Esophagus (tissue), 2 donors: ENCODE measurements at regions not wholly inside any gene's neighbourhood (a gene's known extent, or its start where the extent isn't known, plus 50 kb on each side); places are given as distances from the start of the nearest gene placed in this dataset.
"Not testable (repeated sequence)": the region's sequence is repeated elsewhere in the genome, so short reads cannot be mapped to it uniquely, and the experiment has no call there.

ENCODE experiments used
- H3K27ac ChIP-seq, 2 donors: one replicate each; pipeline ENCODE4 v1.5.1; 2013; ENCODE audit warnings: low read depth in 2 of 2, mild to moderate bottlenecking in 2 of 2, inconsistent platforms in 1 of 2, low read length in 1 of 2, moderate library complexity in 1 of 2
- H3K27me3 ChIP-seq, 2 donors: one replicate each; pipeline ENCODE4 v1.6.1; 2013; ENCODE audit warnings: low read length in 2 of 2, control low read depth in 1 of 2, mild to moderate bottlenecking in 1 of 2; ENCODE audit not compliant: insufficient read depth in 2 of 2, control insufficient read depth in 1 of 2
- H3K36me3 ChIP-seq, 2 donors: one replicate each; pipeline ENCODE4 v1.6.1; 2013; ENCODE audit warnings: low read length in 1 of 2; ENCODE audit not compliant: control insufficient read depth in 2 of 2, insufficient read depth in 2 of 2
- H3K4me1 ChIP-seq, 2 donors: one replicate each; pipeline ENCODE4 v1.6.1; 2013; ENCODE audit warnings: low read length in 1 of 2; ENCODE audit not compliant: control insufficient read depth in 2 of 2, insufficient read depth in 2 of 2
- H3K4me3 ChIP-seq, 2 donors: one replicate each; pipeline ENCODE4 v1.5.1; 2013; ENCODE audit warnings: low read length in 2 of 2, mild to moderate bottlenecking in 2 of 2, low read depth in 1 of 2, moderate library complexity in 1 of 2
- H3K9me3 ChIP-seq, 2 donors: one replicate each; pipeline ENCODE4 v1.6.1; 2013; ENCODE audit warnings: mild to moderate bottlenecking in 2 of 2, low read depth in 1 of 2, low read length in 1 of 2, moderate library complexity in 1 of 2; ENCODE audit not compliant: control insufficient read depth in 2 of 2, insufficient read depth in 1 of 2
- WGBS, 2 donors: extraction: QIAGEN DNeasy Blood & Tissue Kit; methylation state at CpG; one replicate each; pipeline ENCODE4 v1.1.7; 2013; 5-methylcytosine and 5-hydroxymethylcytosine counted together
- donor health status: healthy with polysubstance abuse.
- donor health status: Bipolar disorder and iron deficiency.

DNA sequence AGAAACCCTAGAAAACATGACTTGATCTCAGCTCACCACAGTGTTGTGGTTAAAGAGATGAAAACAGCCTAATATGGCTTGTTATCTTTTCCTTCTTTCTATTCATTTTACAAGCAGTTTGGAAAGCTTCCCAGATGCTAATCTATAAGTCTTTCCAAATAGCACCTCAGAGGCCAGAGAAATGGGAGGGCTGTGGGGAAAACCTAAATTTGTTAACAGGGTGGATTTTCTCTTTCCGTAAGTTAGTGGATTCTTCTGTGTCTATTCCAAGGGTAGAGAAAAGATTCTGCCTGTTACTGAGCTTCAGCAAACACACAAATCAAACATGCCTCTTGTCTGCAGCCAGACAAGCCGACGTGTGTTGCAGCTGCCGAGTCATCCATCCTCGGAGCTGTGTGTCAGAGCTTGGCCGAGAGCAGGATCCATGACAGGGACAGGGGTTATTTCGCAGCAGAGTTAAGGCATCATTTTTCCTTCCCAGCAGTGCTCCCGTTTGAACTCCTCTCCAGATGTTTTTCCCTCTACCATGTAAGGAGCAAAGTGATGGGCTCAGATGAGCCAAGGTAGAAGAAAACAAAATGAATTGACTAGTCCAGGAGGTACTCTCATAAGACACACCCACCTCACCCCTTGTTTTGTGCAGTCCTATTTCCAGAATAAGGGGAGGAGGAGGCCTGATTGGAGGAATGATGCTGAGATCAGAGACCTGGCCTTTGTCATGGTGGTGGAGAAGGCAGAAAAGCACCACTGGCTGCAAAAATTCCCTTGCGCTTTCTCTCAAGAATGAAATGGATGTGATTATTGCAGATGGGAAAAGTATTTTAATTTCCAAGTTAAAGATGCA, 560.0 kb downstream of the C6orf118 start:
- no peak overlapping the region for H3K4me3 ChIP-seq
- 29 to 35% methylated on average over 9 of the region's 9 CpGs for WGBS, 2 donors
- no peaks in the 10 kb centered on the region for H3K36me3 ChIP-seq
- H3K27me3 ChIP-seq = no peaks in the 10 kb centered on the region
- no peaks in the 10 kb centered on the region for H3K4me1 ChIP-seq
- peaks cover 0 to 2% of the 10 kb centered on the region in 2 donors for H3K9me3 ChIP-seq
- no peak overlapping the region for H3K27ac ChIP-seq

DNA sequence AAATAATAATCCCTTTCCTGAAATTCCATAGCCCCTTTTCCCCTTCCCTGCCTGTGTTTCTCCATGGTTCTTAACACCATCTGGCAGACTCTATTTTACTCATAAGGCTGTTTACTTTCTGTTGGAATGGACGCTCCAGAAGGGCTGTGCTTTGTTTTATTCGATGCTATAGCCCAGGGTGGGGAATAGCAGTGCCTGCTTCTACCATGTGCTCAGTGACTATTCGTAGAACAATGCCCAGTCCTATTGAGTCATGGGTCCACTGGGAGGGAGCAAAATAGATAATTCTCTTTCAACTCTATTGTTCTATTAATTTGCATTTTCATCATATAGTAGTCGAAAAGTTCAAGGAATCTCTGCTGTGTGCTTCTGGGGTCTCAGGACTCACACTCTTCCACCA, 565.1 kb downstream of the C6orf118 start:
- no peaks in the 10 kb centered on the region for H3K27me3 ChIP-seq

DNA sequence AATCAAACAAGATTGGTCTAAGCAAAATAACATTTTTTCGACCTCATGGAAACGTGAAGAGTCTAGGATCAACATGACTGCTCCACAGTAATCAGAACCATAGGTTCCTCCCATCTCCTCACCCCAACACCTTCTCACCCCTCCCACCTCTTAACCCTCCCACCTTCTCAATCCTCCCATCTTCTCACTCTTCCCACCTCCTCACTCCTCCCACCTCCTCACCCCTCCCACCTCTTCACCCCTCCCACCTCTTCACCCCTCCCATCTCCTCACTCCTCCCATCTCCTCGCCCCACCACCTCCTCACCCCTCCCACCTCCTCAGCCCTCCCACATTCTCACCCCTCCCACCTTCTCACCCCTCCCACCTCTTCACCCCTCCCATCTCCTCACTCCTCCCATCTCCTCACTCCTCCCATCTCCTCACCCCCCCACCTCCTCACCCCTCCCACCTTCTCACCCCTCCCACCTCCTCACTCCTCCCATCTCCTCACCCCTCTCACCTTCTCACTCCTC, 567.4 kb downstream of the C6orf118 start:
- H3K4me3 ChIP-seq = no peak overlapping the region
- H3K27me3 ChIP-seq = no peaks in the 10 kb centered on the region
- H3K4me1 ChIP-seq = no peaks in the 10 kb centered on the region
- peaks cover 0 to 4% of the 10 kb centered on the region in 2 donors for H3K9me3 ChIP-seq
- H3K36me3 ChIP-seq = no peaks in the 10 kb centered on the region
- no peak overlapping the region for H3K27ac ChIP-seq
- whole genome bisulfite sequencing, 2 donors = 79 to 83% methylated on average over 3 of the region's 3 CpGs

More for the DNA sequence above, 565.1 kb downstream of the C6orf118 start:
- Histone ChIP-seq H3K36me3 (no peaks in the 10 kb centered on the region), H3K4me3 (no peak overlapping the region), H3K9me3 (peaks cover 0 to 2% of the 10 kb centered on the region in 2 donors), H3K27ac (no peak overlapping the region), H3K4me1 (no peaks in the 10 kb centered on the region)
- WGBS, 2 donors = 72 to 79% methylated on average over 4 of the region's 4 CpGs

DNA sequence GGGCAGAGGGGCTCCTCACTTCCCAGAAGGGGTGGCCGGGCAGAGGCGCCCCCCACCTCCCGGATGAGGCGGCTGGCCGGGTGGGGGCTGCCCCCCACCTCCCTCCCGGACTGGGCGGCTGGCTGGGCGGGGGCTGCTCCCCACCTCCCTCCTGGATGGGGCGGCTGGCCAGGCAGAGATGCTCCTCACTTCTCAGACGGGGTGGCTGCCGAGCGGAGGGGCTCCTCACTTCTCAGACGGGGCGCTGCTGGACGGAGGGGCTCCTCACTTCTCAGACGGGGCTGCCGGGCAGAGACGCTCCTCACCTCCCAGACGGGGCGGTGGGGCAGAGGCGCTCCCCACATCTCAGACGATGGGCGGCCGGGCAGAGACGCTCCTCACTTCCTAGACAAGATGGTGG, 573.3 kb downstream of the C6orf118 start:
- not testable (repeated sequence) for H3K4me1 ChIP-seq, H3K4me3 ChIP-seq, H3K27ac ChIP-seq, H3K9me3 ChIP-seq, H3K36me3 ChIP-seq, H3K27me3 ChIP-seq
- 93 to 95% methylated on average over 24 to 25 of the region's 25 CpGs for WGBS, 2 donors

DNA sequence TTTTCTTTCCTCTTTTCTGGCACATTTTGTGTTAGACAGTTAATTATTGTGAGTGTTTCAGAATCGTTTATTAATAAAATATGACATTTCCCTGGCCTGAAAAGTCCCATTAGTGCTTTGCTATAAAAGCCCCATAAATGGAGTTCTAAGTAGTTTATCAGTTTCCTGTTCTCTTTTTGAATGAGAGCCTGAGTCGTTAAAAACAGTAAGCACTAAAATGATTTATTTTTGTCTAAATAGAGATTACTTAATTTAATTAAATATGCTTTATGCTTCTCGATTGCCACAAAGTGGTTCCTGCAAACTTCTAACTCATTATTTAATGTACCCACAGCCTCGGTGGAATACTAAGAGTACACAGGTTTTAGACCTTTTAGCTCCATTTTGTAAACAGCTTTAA, 577.9 kb downstream of the C6orf118 start:
- Histone ChIP-seq H3K9me3 (peaks cover 2 to 4% of the 10 kb centered on the region in 2 donors), H3K4me3 (no peak overlapping the region), H3K4me1 (no peaks in the 10 kb centered on the region), H3K27ac (no peak overlapping the region), H3K27me3 (no peaks in the 10 kb centered on the region), H3K36me3 (no peaks in the 10 kb centered on the region)
- WGBS, 2 donors = 31 to 43% methylated on average over 4 of the region's 4 CpGs

DNA sequence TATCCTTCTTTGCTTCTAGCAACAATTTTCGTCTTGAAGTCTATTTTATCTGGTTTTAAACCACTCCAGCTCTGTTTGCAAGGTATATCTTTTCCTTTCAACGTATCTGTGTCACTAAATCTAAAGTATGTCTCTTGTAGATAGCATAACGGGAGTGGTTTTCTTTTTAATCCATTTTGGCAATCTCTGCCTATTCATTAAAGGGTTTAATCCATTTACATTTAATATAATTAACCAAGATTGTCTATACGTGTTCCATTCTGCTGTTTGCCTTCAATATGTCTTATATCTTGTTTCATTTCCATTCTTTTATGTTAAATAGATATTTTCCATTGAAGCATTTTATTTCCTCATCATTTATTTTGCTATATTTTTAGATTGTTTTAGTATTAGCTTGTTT, 587.9 kb downstream of the C6orf118 start:
- WGBS, 2 donors = 46 to 56% methylated on average over 4 of the region's 4 CpGs

DNA sequence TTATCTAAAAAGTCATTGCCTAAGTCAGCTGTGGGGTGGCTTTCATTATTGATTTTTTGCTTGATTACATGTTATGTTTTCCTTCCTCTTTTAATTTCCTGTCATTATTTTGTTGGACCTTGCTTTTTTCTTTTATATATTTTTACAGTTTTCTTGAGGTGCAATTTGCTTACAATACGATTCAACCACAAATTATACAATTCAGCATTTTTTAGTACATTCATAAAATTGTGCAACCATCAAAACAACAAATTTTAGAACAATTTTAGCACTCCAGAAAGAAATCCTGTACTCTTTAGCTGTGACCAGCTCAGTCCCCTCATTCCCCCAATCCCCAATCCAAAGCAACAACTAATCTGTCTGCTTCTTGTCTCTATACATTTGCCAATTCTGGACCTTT, 608.9 kb downstream of the C6orf118 start:
- no peak overlapping the region for H3K4me3 ChIP-seq
- no peaks in the 10 kb centered on the region for H3K9me3 ChIP-seq
- WGBS, 2 donors = 65% methylated on average over 1 of the region's 1 CpG
- no peaks in the 10 kb centered on the region for H3K4me1 ChIP-seq
- H3K36me3 ChIP-seq = no peaks in the 10 kb centered on the region
- H3K27me3 ChIP-seq = no peaks in the 10 kb centered on the region
- H3K27ac ChIP-seq = no peak overlapping the region

More for the DNA sequence above, 587.9 kb downstream of the C6orf118 start:
- no peaks in the 10 kb centered on the region for H3K27me3 ChIP-seq
- no peak overlapping the region for H3K4me3 ChIP-seq
- H3K36me3 ChIP-seq = no peaks in the 10 kb centered on the region
- H3K4me1 ChIP-seq = no peaks in the 10 kb centered on the region
- H3K27ac ChIP-seq = no peak overlapping the region
- H3K9me3 ChIP-seq = no peaks in the 10 kb centered on the region

DNA sequence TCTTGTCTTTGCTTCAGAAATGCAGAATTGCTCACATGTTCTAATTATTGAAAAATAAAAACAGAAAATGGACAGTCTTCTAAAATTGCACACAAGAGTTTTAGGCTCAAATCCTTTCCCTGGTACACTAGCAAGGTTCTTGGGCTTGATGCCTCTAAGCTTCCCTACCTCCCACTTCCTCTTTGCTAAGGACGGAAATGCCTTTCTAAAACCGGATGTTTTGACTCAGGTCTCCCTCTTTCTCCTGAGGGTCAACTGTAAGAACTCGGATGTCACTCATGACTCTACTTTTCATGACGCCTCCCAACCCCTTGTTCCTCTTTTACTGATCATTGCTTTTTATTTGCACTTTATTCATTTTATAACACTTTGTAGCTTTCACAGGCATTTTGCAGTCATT, 613.5 kb downstream of the C6orf118 start:
- Histone ChIP-seq H3K27ac (no peak overlapping the region), H3K4me1 (no peaks in the 10 kb centered on the region), H3K4me3 (no peak overlapping the region), H3K27me3 (no peaks in the 10 kb centered on the region), H3K36me3 (no peaks in the 10 kb centered on the region), H3K9me3 (peaks cover 0 to 3% of the 10 kb centered on the region in 2 donors)
- 58 to 61% methylated on average over 4 of the region's 4 CpGs for WGBS, 2 donors

DNA sequence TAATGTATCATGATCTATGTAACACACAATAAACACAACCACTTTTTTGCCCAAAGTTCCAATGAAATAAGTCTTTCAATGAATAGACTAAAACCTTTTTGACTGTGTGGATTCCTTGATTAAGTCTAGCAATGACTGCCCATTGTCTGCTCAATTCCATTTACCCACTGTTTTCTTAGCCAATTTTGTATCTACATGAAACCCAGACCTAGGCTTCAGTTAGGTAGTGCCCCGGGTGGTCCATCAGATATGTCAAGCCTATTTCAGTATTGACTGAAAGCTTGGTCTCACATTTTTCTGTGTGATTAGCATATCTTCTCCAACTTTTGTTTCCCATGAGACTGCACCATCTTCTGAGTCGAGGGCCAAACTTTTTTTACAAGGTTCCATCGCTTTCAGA, 615.0 kb downstream of the C6orf118 start:
- Histone ChIP-seq H3K4me1 (no peaks in the 10 kb centered on the region), H3K4me3 (no peak overlapping the region), H3K9me3 (peaks cover 0 to 3% of the 10 kb centered on the region in 2 donors), H3K27me3 (no peaks in the 10 kb centered on the region), H3K27ac (no peak overlapping the region), H3K36me3 (no peaks in the 10 kb centered on the region)
- 87 to 89% methylated on average over 3 of the region's 3 CpGs for WGBS, 2 donors

DNA sequence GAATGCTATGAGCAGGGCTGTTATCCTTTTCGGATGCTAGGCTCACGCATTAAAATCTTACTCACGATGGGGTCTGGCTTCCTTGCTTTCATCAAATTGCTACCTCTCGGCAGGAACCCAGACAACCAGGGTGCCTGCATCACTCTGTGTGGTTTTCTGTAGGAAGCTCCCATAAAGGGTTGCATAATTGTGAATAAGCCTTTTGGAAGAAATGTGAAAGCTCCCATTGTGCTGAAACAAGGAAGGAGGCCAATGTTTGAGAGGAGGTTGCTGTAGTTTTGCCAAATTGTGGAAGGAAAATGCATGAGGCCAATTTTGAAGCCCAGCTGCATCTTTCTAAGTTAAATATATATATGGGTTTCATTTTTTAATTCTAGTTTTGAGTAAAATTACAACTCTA, 615.5 kb downstream of the C6orf118 start:
- Histone ChIP-seq H3K27me3 (no peaks in the 10 kb centered on the region), H3K9me3 (peaks cover 0 to 3% of the 10 kb centered on the region in 2 donors), H3K36me3 (no peaks in the 10 kb centered on the region), H3K27ac (no peak overlapping the region), H3K4me3 (no peak overlapping the region), H3K4me1 (no peaks in the 10 kb centered on the region)
- 39 to 40% methylated on average over 4 of the region's 4 CpGs for WGBS, 2 donors
